ENCODE measurements at regions not wholly inside any gene's neighbourhood (a gene's known extent, or its start where the extent isn't known, plus 50 kb on each side); places are given as distances from the start of the nearest gene placed in this dataset.
"Not testable (repeated sequence)": the region's sequence is repeated elsewhere in the genome, so short reads cannot be mapped to it uniquely, and the experiment has no call there.

DNA sequence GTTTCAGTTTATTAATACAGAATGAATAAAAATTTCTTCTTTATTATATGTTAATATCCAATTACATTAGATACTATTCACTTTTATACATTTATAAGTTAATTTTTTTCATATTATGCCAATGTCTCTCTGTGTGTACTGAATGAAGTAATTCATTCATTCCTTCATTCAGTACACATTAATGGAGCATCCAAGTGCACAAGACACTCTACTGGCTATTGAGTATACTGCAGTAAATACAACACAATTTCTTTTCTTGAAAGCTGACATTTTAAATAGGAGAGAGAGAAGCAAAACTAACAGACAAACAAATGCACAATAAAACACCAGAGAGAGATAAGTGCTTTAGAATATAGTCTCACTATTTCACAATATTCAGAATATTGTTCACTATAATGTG, 1038.3 kb upstream of the SPRY2 start:
- Histone ChIP-seq H3K27me3 (ENCODE audit: control insufficient read depth, insufficient read depth, low read length) (no peaks in the 10 kb centered on the region), H3K36me3 (replicated peaks; ENCODE audit: control insufficient read depth, insufficient read depth, low read length) (no peaks in the 10 kb centered on the region), H3K4me3 (ENCODE audit: insufficient read depth, low read depth, low read length) (no peak overlapping the region)
- no peak for DNase-seq

- DNase-seq = no peak
- Histone ChIP-seq H3K36me3 (replicated peaks; ENCODE audit: control insufficient read depth, insufficient read depth, low read length) (no peaks in the 10 kb centered on the region), H3K4me3 (ENCODE audit: insufficient read depth, low read depth, low read length) (no peak overlapping the region), H3K27me3 (ENCODE audit: control insufficient read depth, insufficient read depth, low read length) (no peaks in the 10 kb centered on the region)
These were observed 1037.0 kb upstream of the SPRY2 start for GRCh38 chr13:81377921-81378320.

DNA sequence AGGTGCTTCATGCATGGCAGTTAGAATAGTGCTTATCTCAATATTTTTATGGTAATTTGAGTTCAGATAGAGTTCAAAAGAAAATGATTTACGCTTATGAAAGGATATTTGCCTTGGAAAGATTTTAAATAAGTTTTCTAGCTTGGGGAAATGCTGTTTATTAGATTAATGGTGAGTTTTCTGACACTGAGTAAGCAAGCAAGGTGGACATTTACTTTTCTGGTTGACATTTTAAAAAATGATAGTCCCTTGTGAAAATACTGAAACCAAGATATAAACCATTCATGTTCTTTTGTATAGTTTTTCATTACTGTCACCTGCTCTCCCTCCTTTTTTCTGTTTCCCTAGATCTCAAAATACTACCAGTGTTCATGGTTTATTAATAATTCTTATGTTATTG, 1034.8 kb upstream of the SPRY2 start:
- no peak overlapping the region for H3K4me3 ChIP-seq (ENCODE audit: insufficient read depth, low read depth, low read length)
- no peaks in the 10 kb centered on the region for H3K27me3 ChIP-seq (ENCODE audit: control insufficient read depth, insufficient read depth, low read length)
- no peak for DNase-seq
- no peaks in the 10 kb centered on the region for H3K36me3 ChIP-seq (replicated peaks; ENCODE audit: control insufficient read depth, insufficient read depth, low read length)

DNA sequence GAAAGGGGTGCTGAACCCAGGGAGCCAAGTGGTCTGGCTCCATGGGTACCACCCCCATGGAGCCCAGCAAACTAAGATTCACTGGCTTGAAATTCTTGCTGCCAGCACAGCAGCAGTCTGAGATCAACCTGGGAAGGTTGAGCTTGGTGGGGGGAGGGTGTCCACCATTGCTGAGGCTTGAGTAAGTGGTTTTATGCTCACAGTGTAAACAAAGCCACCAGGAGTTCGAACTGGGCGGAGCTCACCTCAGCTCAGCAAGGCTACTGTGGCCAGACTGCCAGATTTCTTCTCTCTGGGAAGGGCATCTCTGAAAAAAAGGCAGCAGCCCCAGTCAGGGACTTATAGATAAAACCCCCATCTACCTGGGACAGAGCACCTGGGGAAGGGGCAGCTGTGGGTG, 1021.8 kb upstream of the SPRY2 start:
- not testable (repeated sequence) for H3K4me3 ChIP-seq (ENCODE audit: insufficient read depth, low read depth, low read length); H3K36me3 ChIP-seq (replicated peaks; ENCODE audit: control insufficient read depth, insufficient read depth, low read length); H3K27me3 ChIP-seq (ENCODE audit: control insufficient read depth, insufficient read depth, low read length); DNase-seq

DNA sequence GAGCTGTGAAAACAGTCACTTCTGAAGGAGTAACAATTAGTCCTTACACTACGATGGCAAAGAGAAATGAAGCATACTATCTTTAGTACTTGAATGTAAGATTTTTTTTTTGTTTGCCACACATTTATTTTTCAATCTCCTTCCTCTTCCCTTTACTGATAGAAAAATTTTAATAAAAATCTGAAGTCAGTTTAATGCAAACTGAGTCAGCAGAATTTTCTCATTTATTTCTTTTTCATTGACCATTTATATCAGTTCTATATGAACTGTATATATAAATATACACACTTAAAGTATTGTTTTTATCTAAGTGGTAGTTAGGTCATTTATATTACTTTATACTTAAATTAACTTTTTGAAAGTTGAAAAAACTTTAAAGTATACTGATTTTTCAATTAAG, 1009.1 kb upstream of the SPRY2 start:
- H3K36me3 ChIP-seq (replicated peaks; ENCODE audit: control insufficient read depth, insufficient read depth, low read length) = no peaks in the 10 kb centered on the region
- DNase-seq = no peak
- no peaks in the 10 kb centered on the region for H3K27me3 ChIP-seq (ENCODE audit: control insufficient read depth, insufficient read depth, low read length)
- H3K4me3 ChIP-seq (ENCODE audit: insufficient read depth, low read depth, low read length) = no peak overlapping the region

- H3K27me3 ChIP-seq (ENCODE audit: control insufficient read depth, insufficient read depth, low read length); H3K36me3 ChIP-seq (replicated peaks; ENCODE audit: control insufficient read depth, insufficient read depth, low read length); DNase-seq; H3K4me3 ChIP-seq (ENCODE audit: insufficient read depth, low read depth, low read length): not testable (repeated sequence)
These were observed 999.5 kb upstream of the SPRY2 start for GRCh38 chr13:81340118-81341069.

DNA sequence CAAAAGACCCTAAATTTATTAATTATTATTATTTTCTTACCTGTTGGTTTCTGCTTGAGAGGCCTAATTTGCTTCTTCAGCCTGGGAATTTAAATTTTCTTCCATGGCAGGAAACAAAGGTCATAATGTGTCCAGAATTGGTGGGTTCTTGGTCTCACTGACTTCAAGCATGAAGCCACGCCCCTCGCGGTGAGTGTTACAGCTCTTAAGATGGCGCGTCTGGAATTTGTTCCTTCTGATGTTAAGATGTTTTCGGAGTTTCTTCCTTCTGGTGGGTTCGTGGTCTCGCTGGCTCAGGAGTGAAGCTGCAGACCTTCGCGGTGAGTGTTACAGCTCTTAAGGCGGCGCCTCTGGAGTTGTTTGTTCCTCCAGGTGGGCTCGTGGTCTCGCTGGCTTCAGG, 998.7 kb upstream of the SPRY2 start:
- DNase-seq; H3K4me3 ChIP-seq (ENCODE audit: insufficient read depth, low read depth, low read length); H3K27me3 ChIP-seq (ENCODE audit: control insufficient read depth, insufficient read depth, low read length); H3K36me3 ChIP-seq (replicated peaks; ENCODE audit: control insufficient read depth, insufficient read depth, low read length): not testable (repeated sequence)

DNA sequence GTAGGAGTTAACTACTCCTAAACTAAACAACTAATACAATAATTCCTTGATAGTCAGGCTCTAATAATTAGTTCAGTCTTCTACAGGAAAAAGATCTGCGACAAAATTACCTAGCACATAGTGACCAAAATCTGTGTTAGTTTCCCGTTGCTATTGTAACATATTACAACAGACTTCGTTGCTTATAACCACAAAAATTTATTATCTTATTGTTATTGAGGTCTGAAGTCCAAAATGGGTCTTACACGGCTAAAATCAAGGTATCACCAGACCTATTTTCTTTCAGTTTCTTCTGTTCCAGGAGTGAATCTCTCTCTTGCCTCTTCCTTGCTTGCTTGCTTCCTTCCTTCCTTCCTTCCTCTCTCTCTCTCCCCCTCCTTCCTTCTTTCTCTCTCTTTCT, 993.6 kb upstream of the SPRY2 start:
- Histone ChIP-seq H3K36me3 (replicated peaks; ENCODE audit: control insufficient read depth, insufficient read depth, low read length) (no peaks in the 10 kb centered on the region), H3K27me3 (ENCODE audit: control insufficient read depth, insufficient read depth, low read length) (no peaks in the 10 kb centered on the region), H3K4me3 (ENCODE audit: insufficient read depth, low read depth, low read length) (no peak overlapping the region)
- DNase-seq = no peak

DNA sequence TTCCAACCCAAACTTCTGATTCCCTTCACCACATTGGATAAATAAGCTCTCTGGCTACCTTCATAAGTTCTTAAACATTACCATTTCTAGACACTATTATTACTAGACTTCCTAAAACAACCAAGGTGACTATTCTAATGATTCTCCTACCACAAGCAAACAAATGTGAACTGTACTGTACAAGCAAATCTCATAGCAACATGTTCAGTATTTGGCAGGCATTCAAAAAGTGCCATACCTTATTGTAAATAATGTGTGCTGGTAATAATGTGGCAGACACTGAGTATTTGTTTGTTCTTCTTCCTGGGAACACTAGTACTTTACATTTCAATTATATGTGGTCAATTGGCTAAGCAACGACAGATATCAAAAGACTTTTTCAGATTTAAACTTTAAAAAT, 986.0 kb upstream of the SPRY2 start:
- no peak for DNase-seq
- no peak overlapping the region for H3K4me3 ChIP-seq (ENCODE audit: insufficient read depth, low read depth, low read length)
- H3K36me3 ChIP-seq (replicated peaks; ENCODE audit: control insufficient read depth, insufficient read depth, low read length) = no peaks in the 10 kb centered on the region
- H3K27me3 ChIP-seq (ENCODE audit: control insufficient read depth, insufficient read depth, low read length) = no peaks in the 10 kb centered on the region

DNA sequence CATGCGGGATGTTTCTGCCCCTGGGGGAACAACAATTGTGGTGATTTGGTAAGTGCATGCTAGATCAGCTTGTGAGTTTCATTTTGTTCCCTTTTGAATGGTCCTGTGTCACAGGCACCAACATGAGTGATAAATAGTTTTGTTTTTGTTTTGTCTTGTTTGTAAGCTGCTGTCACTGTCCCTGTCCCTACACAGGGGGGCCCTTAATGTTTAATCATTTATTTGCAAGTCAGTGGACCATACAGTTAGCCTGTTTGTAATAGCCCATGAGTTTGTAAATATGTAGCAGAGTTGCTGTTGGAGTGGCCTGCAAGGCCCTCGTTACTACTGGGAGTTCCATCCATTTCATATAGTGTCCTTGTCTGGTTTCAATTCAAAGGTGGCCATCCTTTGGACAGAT, 979.6 kb upstream of the SPRY2 start:
- no peak for DNase-seq
- Histone ChIP-seq H3K36me3 (replicated peaks; ENCODE audit: control insufficient read depth, insufficient read depth, low read length) (no peaks in the 10 kb centered on the region), H3K27me3 (ENCODE audit: control insufficient read depth, insufficient read depth, low read length) (no peaks in the 10 kb centered on the region), H3K4me3 (ENCODE audit: insufficient read depth, low read depth, low read length) (no peak overlapping the region)

DNA sequence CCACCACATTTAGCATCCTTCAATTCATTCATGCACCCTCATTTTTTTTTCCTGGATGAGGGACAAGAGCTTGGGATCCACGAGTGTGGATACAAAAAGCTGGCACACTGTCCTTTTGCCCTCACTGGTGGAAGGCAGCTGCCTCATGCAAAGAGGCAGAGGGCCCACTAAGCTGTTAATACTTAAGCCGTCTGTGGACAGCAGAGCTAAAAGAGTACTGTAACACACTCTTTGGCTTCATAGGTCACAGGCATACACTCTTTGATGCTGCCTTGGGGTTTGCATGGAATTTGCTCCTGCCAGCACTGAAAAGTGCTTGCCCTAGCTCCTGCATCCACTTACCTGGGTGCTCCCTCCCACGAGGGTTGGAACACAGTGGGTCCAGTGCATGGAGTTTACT, 978.4 kb upstream of the SPRY2 start:
- no peaks in the 10 kb centered on the region for H3K36me3 ChIP-seq (replicated peaks; ENCODE audit: control insufficient read depth, insufficient read depth, low read length)
- H3K4me3 ChIP-seq (ENCODE audit: insufficient read depth, low read depth, low read length) = no peak overlapping the region
- DNase-seq = no peak
- no peaks in the 10 kb centered on the region for H3K27me3 ChIP-seq (ENCODE audit: control insufficient read depth, insufficient read depth, low read length)

- Histone ChIP-seq H3K4me3 (ENCODE audit: insufficient read depth, low read depth, low read length) (no peak overlapping the region), H3K36me3 (replicated peaks; ENCODE audit: control insufficient read depth, insufficient read depth, low read length) (no peaks in the 10 kb centered on the region), H3K27me3 (ENCODE audit: control insufficient read depth, insufficient read depth, low read length) (no peaks in the 10 kb centered on the region)
- DNase-seq = no peak
These were observed 977.5 kb upstream of the SPRY2 start for GRCh38 chr13:81318231-81319019.

GRCh38 chr13:81314461-81314860, 973.5 kb upstream of the SPRY2 start:
- H3K27me3 ChIP-seq (ENCODE audit: control insufficient read depth, insufficient read depth, low read length) = no peaks in the 10 kb centered on the region
- H3K4me3 ChIP-seq (ENCODE audit: insufficient read depth, low read depth, low read length) = no peak overlapping the region
- no peaks in the 10 kb centered on the region for H3K36me3 ChIP-seq (replicated peaks; ENCODE audit: control insufficient read depth, insufficient read depth, low read length)

DNA sequence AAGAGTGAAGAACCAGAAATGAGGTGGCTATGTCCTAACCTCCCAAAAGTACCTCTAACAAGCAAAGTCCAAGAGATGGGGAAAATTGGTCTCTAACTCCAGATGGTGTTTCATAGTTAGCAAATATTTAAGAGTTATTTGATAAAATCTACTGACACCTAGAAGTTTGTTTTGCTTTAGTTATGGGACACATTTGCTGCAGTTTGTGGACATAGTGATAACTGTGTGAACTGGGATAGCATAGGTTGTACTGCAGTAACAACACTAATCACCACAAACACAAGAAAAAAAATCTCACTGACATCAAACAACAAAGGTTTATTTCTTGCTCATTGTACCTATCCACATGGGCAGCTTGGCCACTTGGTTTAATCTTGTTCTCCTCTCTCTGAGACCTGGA, 965.0 kb upstream of the SPRY2 start:
- no peaks in the 10 kb centered on the region for H3K36me3 ChIP-seq (replicated peaks; ENCODE audit: control insufficient read depth, insufficient read depth, low read length)
- no peak overlapping the region for H3K4me3 ChIP-seq (ENCODE audit: insufficient read depth, low read depth, low read length)
- DNase-seq = no peak
- H3K27me3 ChIP-seq (ENCODE audit: control insufficient read depth, insufficient read depth, low read length) = no peaks in the 10 kb centered on the region

More at GRCh38 chr13:81314461-81314860, 973.5 kb upstream of the SPRY2 start:
- no peak for DNase-seq

GRCh38 chr13:81304121-81304659, 963.3 kb upstream of the SPRY2 start:
- no peak for DNase-seq
- Histone ChIP-seq H3K27me3 (ENCODE audit: control insufficient read depth, insufficient read depth, low read length) (no peaks in the 10 kb centered on the region), H3K36me3 (replicated peaks; ENCODE audit: control insufficient read depth, insufficient read depth, low read length) (no peaks in the 10 kb centered on the region), H3K4me3 (ENCODE audit: insufficient read depth, low read depth, low read length) (no peak overlapping the region)

Data from H7 (cell line).